ENCODE measurements at regions not wholly inside any gene's neighbourhood (a gene's known extent, or its start where the extent isn't known, plus 50 kb on each side); places are given as distances from the start of the nearest gene placed in this dataset.
"Not testable (repeated sequence)": the region's sequence is repeated elsewhere in the genome, so short reads cannot be mapped to it uniquely, and the experiment has no call there.

GRCh38 chr22:44650806-44651205 is 51.2 kb upstream of the PRR5 start:
- no peak for DNase-seq

GRCh38 chr22:44648821-44649565 is 53.0 kb upstream of the PRR5 start:
- no peak for DNase-seq

- no peak for DNase-seq
Measured at GRCh38 chr22:44648085-44648820, 53.8 kb upstream of the PRR5 start.

GRCh38 chr22:44647141-44647540 is 54.9 kb upstream of the PRR5 start:
- DNase-seq, result no peak

- no peak for DNase-seq
Measured at GRCh38 chr22:44646668-44647067, 55.3 kb upstream of the PRR5 start.

- DNase-seq, result no peak
Measured at GRCh38 chr22:44646141-44646540, 55.9 kb upstream of the PRR5 start.

GRCh38 chr22:44645531-44645930 is 56.5 kb upstream of the PRR5 start:
- no peak for DNase-seq

GRCh38 chr22:44645083-44645482 is 56.9 kb upstream of the PRR5 start:
- no peak for DNase-seq

- DNase-seq, result not testable (repeated sequence)
Measured at GRCh38 chr22:44643526-44644101, 58.4 kb upstream of the PRR5 start.

- no peak for DNase-seq
Measured at GRCh38 chr22:44642096-44642644, 59.8 kb upstream of the PRR5 start.

- DNase-seq, result no peak
Measured at GRCh38 chr22:44640618-44641155, 61.3 kb upstream of the PRR5 start.

- DNase-seq, result no peak
Measured at GRCh38 chr22:44639891-44640617, 62.0 kb upstream of the PRR5 start.

GRCh38 chr22:44638971-44639760 is 62.8 kb upstream of the PRR5 start:
- peak in 1 of 2 donors; percentile 12 for DNase-seq

GRCh38 chr22:44636502-44637206 is 65.3 kb upstream of the PRR5 start:
- DNase-seq, result not testable (repeated sequence)

- DNase-seq, result not testable (repeated sequence)
Measured at GRCh38 chr22:44635567-44635966, 66.4 kb upstream of the PRR5 start.

GRCh38 chr22:44634426-44635321 is 67.3 kb upstream of the PRR5 start:
- DNase-seq, result no peak

GRCh38 chr22:44633647-44634046 is 68.4 kb upstream of the PRR5 start:
- DNase-seq, result no peak

- DNase-seq, result no peak
Measured at GRCh38 chr22:44632541-44633396, 69.2 kb upstream of the PRR5 start.

GRCh38 chr22:44630826-44631225 is 71.2 kb upstream of the PRR5 start:
- no peak for DNase-seq
